ENCODE measurements at regions not wholly inside any gene's neighbourhood (a gene's known extent, or its start where the extent isn't known, plus 50 kb on each side); places are given as distances from the start of the nearest gene placed in this dataset.
"Not testable (repeated sequence)": the region's sequence is repeated elsewhere in the genome, so short reads cannot be mapped to it uniquely, and the experiment has no call there.

DNA sequence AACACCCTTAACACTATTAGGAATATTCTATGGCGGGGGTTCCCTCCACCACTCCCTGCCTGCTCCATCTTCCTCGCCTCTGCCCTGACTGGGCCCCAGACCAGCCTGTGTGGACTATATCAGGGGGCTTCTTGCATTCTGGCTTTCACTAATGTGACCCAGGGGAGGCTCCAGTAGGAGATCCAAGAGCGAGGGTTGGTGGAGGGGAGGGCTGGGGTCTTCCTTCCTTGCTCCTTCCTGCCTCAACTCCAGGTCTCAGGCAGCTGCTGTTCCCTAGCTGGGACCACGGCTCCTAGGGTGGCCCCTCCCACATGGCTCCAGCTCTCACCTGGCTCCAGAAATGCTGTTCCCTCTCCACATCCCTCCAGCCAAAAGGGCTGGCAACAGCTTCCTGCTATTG lies 257.4 kb downstream of the MATN1 start:
- H3K4me3 ChIP-seq (ENCODE audit: low read depth, low read length): no peak overlapping the region
- no peak for TF ChIP-seq CTCF (IDR thresholded peaks at IDR 0.05; ENCODE audit: low read depth, low read length)

DNA sequence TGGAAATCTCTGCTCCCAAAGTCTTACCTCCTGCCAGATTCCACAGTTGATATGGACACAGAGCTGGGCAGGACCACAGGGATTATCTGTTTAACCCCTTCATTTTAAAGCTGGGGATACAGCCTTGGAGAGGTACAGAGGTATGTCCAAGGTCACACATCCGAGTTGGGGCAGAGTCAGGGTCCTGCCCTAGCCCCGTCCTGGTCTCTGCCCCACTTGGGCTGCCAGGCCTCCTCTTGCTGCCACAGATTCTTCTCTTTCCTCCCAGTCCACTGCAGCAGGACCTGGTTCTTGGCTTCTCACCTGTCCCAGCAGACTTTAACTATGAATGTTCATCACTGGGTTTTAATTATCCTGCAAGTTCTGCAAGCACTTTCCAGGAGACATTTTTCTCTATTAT lies 258.3 kb downstream of the MATN1 start:
- no peak for TF ChIP-seq CTCF (IDR thresholded peaks at IDR 0.05; ENCODE audit: low read depth, low read length)
- no peak overlapping the region for H3K4me3 ChIP-seq (ENCODE audit: low read depth, low read length)

DNA sequence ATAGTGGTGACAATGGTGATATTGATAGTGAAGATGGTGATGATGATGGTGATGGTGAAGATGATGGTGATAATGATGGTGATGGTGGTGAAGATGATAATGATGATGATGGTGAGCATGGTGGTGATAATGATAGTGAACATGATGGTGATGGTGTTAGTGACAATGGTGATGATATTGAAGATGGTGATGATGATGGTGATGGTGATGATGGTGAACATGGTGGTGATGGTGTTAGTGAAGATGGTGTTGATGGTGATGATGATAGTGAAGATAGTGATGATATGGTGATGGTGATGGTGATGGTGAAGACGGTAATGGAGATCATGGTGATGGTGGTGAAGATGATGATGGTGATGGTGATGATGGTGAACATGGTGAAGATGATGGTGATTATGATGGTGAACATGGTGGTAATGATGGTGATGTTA lies 259.2 kb downstream of the MATN1 start:
- no peak for TF ChIP-seq CTCF (IDR thresholded peaks at IDR 0.05; ENCODE audit: low read depth, low read length)
- H3K4me3 ChIP-seq (ENCODE audit: low read depth, low read length): no peak overlapping the region

- no peak for TF ChIP-seq CTCF (IDR thresholded peaks at IDR 0.05; ENCODE audit: low read depth, low read length)
- no peak overlapping the region for H3K4me3 ChIP-seq (ENCODE audit: low read depth, low read length)
These were observed 260.5 kb downstream of the MATN1 start for GRCh38 chr1:30462826-30463425.

DNA sequence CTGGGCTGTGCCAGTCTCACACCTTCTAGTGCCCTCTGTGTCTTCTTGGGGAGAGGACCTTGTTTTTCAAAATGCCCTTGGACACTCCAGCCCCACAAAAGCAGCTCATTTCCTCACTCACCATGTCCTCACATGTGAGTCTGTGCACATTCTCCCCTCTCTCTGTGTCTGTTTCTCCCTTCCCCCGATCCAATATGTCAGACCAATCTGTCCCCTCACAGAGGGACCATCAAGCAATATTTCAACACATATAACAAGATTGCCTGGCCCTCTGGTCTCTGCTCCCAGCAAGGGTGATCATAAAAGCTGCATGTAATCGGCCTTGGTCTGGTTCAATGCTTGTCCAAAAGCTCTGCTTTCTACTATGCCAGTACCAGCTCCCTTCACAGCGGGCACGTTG lies 261.2 kb downstream of the MATN1 start:
- no peak for TF ChIP-seq CTCF (IDR thresholded peaks at IDR 0.05; ENCODE audit: low read depth, low read length)
- H3K4me3 ChIP-seq (ENCODE audit: low read depth, low read length): no peak overlapping the region

DNA sequence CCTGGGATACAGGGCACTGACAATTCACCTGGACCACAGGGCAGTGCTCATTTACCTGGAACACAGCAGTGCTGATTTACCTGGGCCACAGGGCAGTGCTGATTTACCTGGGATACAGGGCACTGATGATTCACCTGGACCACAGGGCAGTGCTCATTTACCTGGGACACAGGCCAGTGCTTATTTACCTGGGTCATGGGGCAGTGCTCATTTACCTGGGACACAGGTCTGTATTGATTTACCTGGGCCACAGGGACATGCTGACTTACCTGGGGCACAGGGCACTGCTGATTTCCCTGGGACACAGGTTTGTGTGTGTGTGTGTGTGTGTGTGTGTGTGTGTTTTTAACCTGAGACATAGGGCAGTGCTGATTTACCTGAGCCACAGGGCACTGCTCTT lies 261.7 kb downstream of the MATN1 start:
- no peak for TF ChIP-seq CTCF (IDR thresholded peaks at IDR 0.05; ENCODE audit: low read depth, low read length)

DNA sequence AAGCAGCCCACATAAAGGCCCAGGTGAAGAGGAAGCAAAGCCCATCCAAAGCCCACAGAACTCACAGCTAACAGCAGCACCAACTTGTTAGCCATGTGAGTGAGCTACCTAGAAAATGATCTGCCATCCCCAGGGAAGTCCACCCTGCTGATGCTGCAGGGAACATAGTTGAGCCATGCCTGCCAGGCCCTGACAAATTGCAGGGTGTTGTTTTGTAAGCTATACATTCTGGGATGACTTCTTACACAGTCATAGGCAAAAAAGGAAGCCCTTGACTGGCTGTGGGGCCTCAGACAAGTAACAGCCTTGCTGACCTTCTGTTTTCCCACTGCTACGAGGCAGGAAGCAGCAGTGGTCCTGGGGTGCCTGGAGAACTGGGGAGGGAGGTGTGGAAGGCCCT lies 262.7 kb downstream of the MATN1 start:
- H3K4me3 ChIP-seq (ENCODE audit: low read depth, low read length): no peak overlapping the region
- no peak for TF ChIP-seq CTCF (IDR thresholded peaks at IDR 0.05; ENCODE audit: low read depth, low read length)

More for the DNA sequence above, 261.7 kb downstream of the MATN1 start:
- H3K4me3 ChIP-seq (ENCODE audit: low read depth, low read length): no peak overlapping the region

- not testable (repeated sequence) for H3K4me3 ChIP-seq (ENCODE audit: low read depth, low read length)
These were observed 264.5 kb downstream of the MATN1 start for GRCh38 chr1:30458730-30459485.

Data from WI38 (cell line).